SK-N-SH (cell line): ENCODE measurements at regions not wholly inside any gene's neighbourhood (a gene's known extent, or its start where the extent isn't known, plus 50 kb on each side); places are given as distances from the start of the nearest gene placed in this dataset.

Experiments
- EZH2phosphoT487 ChIP-seq: fragments of 200-600 bp; sonication (generic); IDR thresholded peaks from 2 replicates; pipeline ENCODE4 v1.6.1; 2017; ENCODE audit warnings: low read depth, mixed run types, mild to moderate bottlenecking, antibody characterized with exemption, moderate library complexity, borderline replicate concordance
- FOXM1 ChIP-seq: IDR thresholded peaks from 2 replicates; pipeline ENCODE4 v1.4.0; 2012; ENCODE audit warnings: low read depth, mild to moderate bottlenecking
- GABPA ChIP-seq: IDR thresholded peaks from 2 replicates; pipeline ENCODE4 v1.4.0; 2012; ENCODE audit warnings: low read depth, mild to moderate bottlenecking
- JUND ChIP-seq: IDR thresholded peaks from 2 replicates; pipeline ENCODE4 v1.4.0; 2012
- MXI1 ChIP-seq: IDR thresholded peaks from 2 replicates; pipeline ENCODE4 v1.6.1; 2012; ENCODE audit warnings: mild to moderate bottlenecking, low read depth, low read length, improper control_type of control experiment
- POLR2AphosphoS5 ChIP-seq: IDR thresholded peaks from 2 replicates; pipeline ENCODE4 v1.6.1; 2012; ENCODE audit warnings: low read depth, low read length
- RAD21 ChIP-seq: IDR thresholded peaks from 2 replicates; pipeline ENCODE4 v1.6.1; 2012; ENCODE audit warnings: mild to moderate bottlenecking, low read length
- RFX5 ChIP-seq: IDR thresholded peaks from 2 replicates; pipeline ENCODE4 v1.6.1; 2012; ENCODE audit warnings: mild to moderate bottlenecking, improper control_type of control experiment, low read length
- SIN3A ChIP-seq: IDR thresholded peaks from 2 replicates; pipeline ENCODE4 v1.6.1; 2012; ENCODE audit warnings: low read depth, mild to moderate bottlenecking, low read length, moderate library complexity, borderline replicate concordance
- SMC3 ChIP-seq: IDR thresholded peaks from 2 replicates; pipeline ENCODE4 v1.6.1; 2012; ENCODE audit warnings: low read depth, low read length, improper control_type of control experiment
- TAF1 ChIP-seq: IDR thresholded peaks from 2 replicates; pipeline ENCODE4 v1.6.1; 2012; ENCODE audit warnings: low read depth, mild to moderate bottlenecking, low read length, moderate library complexity, borderline replicate concordance
- TF ChIP-seq, protein P1 (sequence below): fragments of 200-600 bp; sonication (generic); IDR thresholded peaks from 2 replicates; pipeline ENCODE4 v1.6.1; 2017; ENCODE audit warnings: antibody characterized with exemption, mild to moderate bottlenecking, moderate library complexity
- TF ChIP-seq, protein P2 (sequence below): IDR thresholded peaks from 2 replicates; pipeline ENCODE4 v1.4.0; 2012; ENCODE audit warnings: low read depth, borderline replicate concordance
- TF ChIP-seq, protein P3 (sequence below): fragments of 150-350 bp; IDR thresholded peaks from 2 replicates; pipeline ENCODE4 v1.6.1; 2017; ENCODE audit warnings: antibody characterized with exemption, low read length, low read depth, borderline replicate concordance

DNA sequence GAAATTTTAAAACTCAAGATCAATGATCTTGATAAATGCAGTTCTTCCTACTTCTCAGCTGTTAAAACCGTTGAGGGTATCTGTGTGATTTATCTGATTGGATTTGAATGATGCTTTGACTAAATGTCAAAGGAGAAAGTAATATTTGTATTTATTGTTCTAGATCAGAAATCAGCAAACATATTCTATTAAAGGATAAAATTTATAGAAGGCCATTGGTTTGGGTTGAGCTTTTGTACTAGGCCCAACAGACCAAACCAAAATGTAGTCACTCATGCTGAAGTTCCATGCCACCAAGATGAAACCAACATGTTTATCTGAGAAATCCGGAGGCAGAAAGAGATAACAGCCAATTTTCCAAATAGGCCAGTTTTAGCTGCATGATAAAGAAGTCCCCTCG, 64.5 kb upstream of the BMP2K start:
- TF ChIP-seq, protein P1, sequence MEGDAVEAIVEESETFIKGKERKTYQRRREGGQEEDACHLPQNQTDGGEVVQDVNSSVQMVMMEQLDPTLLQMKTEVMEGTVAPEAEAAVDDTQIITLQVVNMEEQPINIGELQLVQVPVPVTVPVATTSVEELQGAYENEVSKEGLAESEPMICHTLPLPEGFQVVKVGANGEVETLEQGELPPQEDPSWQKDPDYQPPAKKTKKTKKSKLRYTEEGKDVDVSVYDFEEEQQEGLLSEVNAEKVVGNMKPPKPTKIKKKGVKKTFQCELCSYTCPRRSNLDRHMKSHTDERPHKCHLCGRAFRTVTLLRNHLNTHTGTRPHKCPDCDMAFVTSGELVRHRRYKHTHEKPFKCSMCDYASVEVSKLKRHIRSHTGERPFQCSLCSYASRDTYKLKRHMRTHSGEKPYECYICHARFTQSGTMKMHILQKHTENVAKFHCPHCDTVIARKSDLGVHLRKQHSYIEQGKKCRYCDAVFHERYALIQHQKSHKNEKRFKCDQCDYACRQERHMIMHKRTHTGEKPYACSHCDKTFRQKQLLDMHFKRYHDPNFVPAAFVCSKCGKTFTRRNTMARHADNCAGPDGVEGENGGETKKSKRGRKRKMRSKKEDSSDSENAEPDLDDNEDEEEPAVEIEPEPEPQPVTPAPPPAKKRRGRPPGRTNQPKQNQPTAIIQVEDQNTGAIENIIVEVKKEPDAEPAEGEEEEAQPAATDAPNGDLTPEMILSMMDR, result no peak
- TF ChIP-seq, protein P2, sequence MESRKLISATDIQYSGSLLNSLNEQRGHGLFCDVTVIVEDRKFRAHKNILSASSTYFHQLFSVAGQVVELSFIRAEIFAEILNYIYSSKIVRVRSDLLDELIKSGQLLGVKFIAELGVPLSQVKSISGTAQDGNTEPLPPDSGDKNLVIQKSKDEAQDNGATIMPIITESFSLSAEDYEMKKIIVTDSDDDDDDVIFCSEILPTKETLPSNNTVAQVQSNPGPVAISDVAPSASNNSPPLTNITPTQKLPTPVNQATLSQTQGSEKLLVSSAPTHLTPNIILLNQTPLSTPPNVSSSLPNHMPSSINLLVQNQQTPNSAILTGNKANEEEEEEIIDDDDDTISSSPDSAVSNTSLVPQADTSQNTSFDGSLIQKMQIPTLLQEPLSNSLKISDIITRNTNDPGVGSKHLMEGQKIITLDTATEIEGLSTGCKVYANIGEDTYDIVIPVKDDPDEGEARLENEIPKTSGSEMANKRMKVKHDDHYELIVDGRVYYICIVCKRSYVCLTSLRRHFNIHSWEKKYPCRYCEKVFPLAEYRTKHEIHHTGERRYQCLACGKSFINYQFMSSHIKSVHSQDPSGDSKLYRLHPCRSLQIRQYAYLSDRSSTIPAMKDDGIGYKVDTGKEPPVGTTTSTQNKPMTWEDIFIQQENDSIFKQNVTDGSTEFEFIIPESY, result no peak
- TF ChIP-seq POLR2AphosphoS5 (no peak), SMC3 (no peak), FOXM1 (no peak), MXI1 (no peak), SIN3A (no peak), EZH2phosphoT487 (no peak), RAD21 (no peak), TAF1 (no peak), GABPA (no peak), JUND (no peak), RFX5 (no peak)
- TF ChIP-seq, protein P3, sequence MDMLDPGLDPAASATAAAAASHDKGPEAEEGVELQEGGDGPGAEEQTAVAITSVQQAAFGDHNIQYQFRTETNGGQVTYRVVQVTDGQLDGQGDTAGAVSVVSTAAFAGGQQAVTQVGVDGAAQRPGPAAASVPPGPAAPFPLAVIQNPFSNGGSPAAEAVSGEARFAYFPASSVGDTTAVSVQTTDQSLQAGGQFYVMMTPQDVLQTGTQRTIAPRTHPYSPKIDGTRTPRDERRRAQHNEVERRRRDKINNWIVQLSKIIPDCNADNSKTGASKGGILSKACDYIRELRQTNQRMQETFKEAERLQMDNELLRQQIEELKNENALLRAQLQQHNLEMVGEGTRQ, result no peak
